Neuronal stem cell (in vitro differentiated cells): ENCODE measurements at regions not wholly inside any gene's neighbourhood (a gene's known extent, or its start where the extent isn't known, plus 50 kb on each side); places are given as distances from the start of the nearest gene placed in this dataset.

ENCODE experiments used
- DNase-seq: peaks from one replicate; pipeline ENCODE4 v3.0.0-alpha.2; 2013; ENCODE audit warnings: low spot score
- H2AFZ ChIP-seq: one replicate; pipeline ENCODE4 v1.6.1; 2013; ENCODE audit warnings: mild to moderate bottlenecking, low read length, inconsistent platforms
- H2AK5ac ChIP-seq: 2 replicates; pipeline ENCODE4 v1.6.1; 2013; ENCODE audit warnings: low read depth, mild to moderate bottlenecking, inconsistent platforms, low read length, moderate library complexity, mixed read lengths
- H2BK120ac ChIP-seq: 2 replicates; pipeline ENCODE4 v1.6.1; 2013; ENCODE audit warnings: low read depth, mild to moderate bottlenecking, inconsistent platforms, low read length, moderate library complexity, mixed read lengths
- H2BK12ac ChIP-seq: one replicate; pipeline ENCODE4 v1.6.1; 2013; ENCODE audit warnings: low read length, inconsistent platforms
- H2BK15ac ChIP-seq: 2 replicates; pipeline ENCODE4 v1.6.1; 2013; ENCODE audit warnings: mild to moderate bottlenecking, low read length, inconsistent platforms, mixed read lengths
- H2BK5ac ChIP-seq: one replicate; pipeline ENCODE4 v1.6.1; 2013; ENCODE audit warnings: inconsistent platforms, mild to moderate bottlenecking, low read length, moderate library complexity
- H3K14ac ChIP-seq: one replicate; pipeline ENCODE4 v1.6.1; 2013; ENCODE audit warnings: low read length, inconsistent platforms
- H3K18ac ChIP-seq: 2 replicates; pipeline ENCODE4 v1.6.1; 2013; ENCODE audit warnings: low read length, inconsistent platforms
- H3K23ac ChIP-seq: 2 replicates; pipeline ENCODE4 v1.6.1; 2013; ENCODE audit warnings: low read depth, mild to moderate bottlenecking, mixed read lengths, low read length, inconsistent platforms; ENCODE audit not compliant: poor library complexity
- H3K27ac ChIP-seq: replicated peaks from 3 replicates; pipeline ENCODE4 v1.5.1; 2013; ENCODE audit warnings: low read length, inconsistent platforms
- H3K27me3 ChIP-seq, 3 experiments: 2 replicates each; pipeline ENCODE4 v1.6.1; 2013; ENCODE audit warnings: low read length in 3 of 3, mild to moderate bottlenecking in 2 of 3, inconsistent platforms in 1 of 3, low read depth in 1 of 3, mixed read lengths in 1 of 3, moderate library complexity in 1 of 3; ENCODE audit not compliant: control insufficient read depth in 3 of 3, insufficient read depth in 3 of 3
- H3K36me3 ChIP-seq, 2 donors: replicated peaks in 1 of 2; 2 replicates each; pipeline ENCODE4 v1.6.1; 2013; ENCODE audit warnings: low read length in 2 of 2; ENCODE audit not compliant: control insufficient read depth in 2 of 2, insufficient read depth in 2 of 2
- H3K4ac ChIP-seq: 2 replicates; pipeline ENCODE4 v1.6.1; 2013; ENCODE audit warnings: inconsistent platforms, mild to moderate bottlenecking, low read length, moderate library complexity
- H3K4me1 ChIP-seq, 2 donors: 1 replicate in 1 of 2; 2 replicates in 1 of 2; pipeline ENCODE4 v1.6.1; 2013; ENCODE audit warnings: low read length in 2 of 2, low read depth in 1 of 2; ENCODE audit not compliant: control insufficient read depth in 2 of 2, insufficient read depth in 1 of 2
- H3K4me2 ChIP-seq: one replicate; pipeline ENCODE4 v1.6.1; 2013; ENCODE audit warnings: mild to moderate bottlenecking, low read length, inconsistent platforms; ENCODE audit not compliant: insufficient read depth, poor library complexity, severe bottlenecking
- H3K4me3 ChIP-seq, 2 donors: 2 replicates each; pipeline ENCODE4 v1.5.1; 2013; ENCODE audit warnings: low read length in 2 of 2, mild to moderate bottlenecking in 2 of 2, inconsistent platforms in 1 of 2, moderate library complexity in 1 of 2
- H3K79me1 ChIP-seq: one replicate; pipeline ENCODE4 v1.6.1; 2013; ENCODE audit warnings: low read depth, mild to moderate bottlenecking, inconsistent platforms, low read length, moderate library complexity
- H3K9ac ChIP-seq: one replicate; pipeline ENCODE4 v1.6.1; 2013; ENCODE audit warnings: mild to moderate bottlenecking, low read depth, low read length, inconsistent platforms; ENCODE audit not compliant: poor library complexity
- H3K9me3 ChIP-seq, 2 donors: replicated peaks in 1 of 2; 2 replicates each; pipeline versions ENCODE3 to v1.6.1; 2013; ENCODE audit warnings: low read length in 2 of 2, mild to moderate bottlenecking in 2 of 2, inconsistent platforms in 1 of 2, low read depth in 1 of 2, mixed read lengths in 1 of 2, moderate library complexity in 1 of 2; ENCODE audit not compliant: control insufficient read depth in 2 of 2, insufficient read depth in 1 of 2
- H4K8ac ChIP-seq: one replicate; pipeline ENCODE4 v1.6.1; 2013; ENCODE audit warnings: low read depth, mild to moderate bottlenecking, inconsistent platforms, low read length, moderate library complexity
- H4K91ac ChIP-seq: one replicate; pipeline ENCODE4 v1.6.1; 2013; ENCODE audit warnings: low read length, low read depth, mild to moderate bottlenecking, inconsistent platforms; ENCODE audit not compliant: poor library complexity
- WGBS, 2 donors: extraction: QIAGEN DNeasy Blood & Tissue Kit; methylation state at CpG; one replicate each; pipeline ENCODE4 v1.1.7; 2013; ENCODE audit warnings: missing lambda C conversion rate in 2 of 2, mixed read lengths in 1 of 2; ENCODE audit not compliant: insufficient read length in 2 of 2, insufficient replicate concordance in 1 of 2; ENCODE audit errors: extremely low coverage in 2 of 2; 5-methylcytosine and 5-hydroxymethylcytosine counted together

GRCh38 chr4:67291644-67292043, 253.7 kb downstream of the CENPC start:
- Histone ChIP-seq H3K4me2 (no peak overlapping the region), H3K23ac (no peak overlapping the region), H3K4me1 (peaks cover 0 to 7% of the 10 kb centered on the region in 2 donors), H3K9ac (no peak overlapping the region), H3K4me3 (no peak overlapping the region), H3K27ac (no peak overlapping the region), H2BK5ac (no peak overlapping the region), H3K18ac (no peak overlapping the region), H4K91ac (no peak overlapping the region), H4K8ac (no peak overlapping the region), H3K9me3 (peaks cover 0 to 4% of the 10 kb centered on the region in 2 donors), H3K4ac (no peak overlapping the region), H3K36me3 (no peaks in the 10 kb centered on the region), H3K14ac (no peak overlapping the region), H2BK120ac (no peak overlapping the region), H2AFZ (no peak overlapping the region), H3K79me1 (no peaks in the 10 kb centered on the region), H3K27me3 (no peaks in the 10 kb centered on the region), H2AK5ac (no peak overlapping the region), H2BK15ac (no peak overlapping the region), H2BK12ac (no peak overlapping the region)
- DNase-seq, result no peak
- WGBS, 2 donors, result no CpG with 5 or more reads among the region's 4 CpGs

- H3K4me2 ChIP-seq, result no peak overlapping the region
- WGBS, 2 donors, result no CpG with 5 or more reads among the region's 4 CpGs
- H2AFZ ChIP-seq, result no peak overlapping the region
Observed at GRCh38 chr4:67288964-67289363, 256.3 kb downstream of the CENPC start.

GRCh38 chr4:67286724-67287123, 258.6 kb downstream of the CENPC start:
- H3K18ac ChIP-seq, result no peak overlapping the region
- no peaks in the 10 kb centered on the region for H3K27me3 ChIP-seq
- no peak overlapping the region for H2AFZ ChIP-seq
- no peak overlapping the region for H3K4ac ChIP-seq
- no peak overlapping the region for H2BK120ac ChIP-seq
- peaks cover 0 to 4% of the 10 kb centered on the region in 2 donors for H3K9me3 ChIP-seq
- H3K4me1 ChIP-seq, result peaks cover 0 to 6% of the 10 kb centered on the region in 2 donors
- no peaks in the 10 kb centered on the region for H3K36me3 ChIP-seq
- no peak for DNase-seq
- H2BK12ac ChIP-seq, result no peak overlapping the region
- H3K27ac ChIP-seq, result no peak overlapping the region
- H2BK5ac ChIP-seq, result no peak overlapping the region
- H3K23ac ChIP-seq, result no peak overlapping the region
- no peak overlapping the region for H3K9ac ChIP-seq
- no peak overlapping the region for H3K4me3 ChIP-seq
- H4K91ac ChIP-seq, result no peak overlapping the region
- no peak overlapping the region for H4K8ac ChIP-seq
- WGBS, 2 donors, result no CpG with 5 or more reads among the region's 17 CpGs
- no peak overlapping the region for H3K14ac ChIP-seq
- H3K4me2 ChIP-seq, result no peak overlapping the region
- H2AK5ac ChIP-seq, result no peak overlapping the region
- no peak overlapping the region for H2BK15ac ChIP-seq
- no peaks in the 10 kb centered on the region for H3K79me1 ChIP-seq

More at GRCh38 chr4:67288964-67289363, 256.3 kb downstream of the CENPC start:
- Histone ChIP-seq H4K91ac (no peak overlapping the region), H3K27me3 (no peaks in the 10 kb centered on the region), H3K18ac (no peak overlapping the region), H3K9me3 (peaks cover 0 to 4% of the 10 kb centered on the region in 2 donors), H2BK120ac (no peak overlapping the region), H3K79me1 (no peaks in the 10 kb centered on the region), H4K8ac (no peak overlapping the region), H2BK12ac (no peak overlapping the region), H3K4me3 (no peak overlapping the region), H3K23ac (no peak overlapping the region), H3K9ac (no peak overlapping the region), H3K14ac (no peak overlapping the region), H2AK5ac (no peak overlapping the region), H3K36me3 (no peaks in the 10 kb centered on the region), H2BK5ac (no peak overlapping the region), H3K4ac (no peak overlapping the region), H2BK15ac (no peak overlapping the region), H3K4me1 (peaks cover 0 to 7% of the 10 kb centered on the region in 2 donors), H3K27ac (no peak overlapping the region)
- peak; percentile 31 for DNase-seq

GRCh38 chr4:67282749-67283148, 262.6 kb downstream of the CENPC start:
- no peak overlapping the region for H2AFZ ChIP-seq
- H3K14ac ChIP-seq, result peak overlapping the region; percentile 56
- H3K4me3 ChIP-seq, result no peak overlapping the region
- no peak overlapping the region for H4K8ac ChIP-seq
- H2BK12ac ChIP-seq, result no peak overlapping the region
- no peak overlapping the region for H4K91ac ChIP-seq
- no peak overlapping the region for H2BK15ac ChIP-seq
- no peak for DNase-seq
- H3K18ac ChIP-seq, result peak overlapping the region; percentile 71
- H3K27me3 ChIP-seq, result no peaks in the 10 kb centered on the region
- no peak overlapping the region for H2BK120ac ChIP-seq
- H3K79me1 ChIP-seq, result no peaks in the 10 kb centered on the region
- H3K4me2 ChIP-seq, result no peak overlapping the region
- peak overlapping the region; percentile 4 for H3K9ac ChIP-seq
- H3K36me3 ChIP-seq, result no peaks in the 10 kb centered on the region
- WGBS, 2 donors, result no CpG with 5 or more reads among the region's 13 CpGs
- no peak overlapping the region for H2BK5ac ChIP-seq
- peaks cover 0 to 3% of the 10 kb centered on the region in 2 donors for H3K9me3 ChIP-seq
- H3K4me1 ChIP-seq, result no peaks in the 10 kb centered on the region
- no peak overlapping the region for H3K27ac ChIP-seq
- no peak overlapping the region for H3K4ac ChIP-seq
- H2AK5ac ChIP-seq, result no peak overlapping the region
- no peak overlapping the region for H3K23ac ChIP-seq
